ENCODE measurements at regions not wholly inside any gene's neighbourhood (a gene's known extent, or its start where the extent isn't known, plus 50 kb on each side); places are given as distances from the start of the nearest gene placed in this dataset.

GRCh38 chr4:137587796-137588195 is 55.5 kb upstream of the PCDH18 start:
- H3K4me3 ChIP-seq (ENCODE audit: low read depth in 1 of 3, low read length in 3 of 3): no peak overlapping the region
- H3K9ac ChIP-seq (ENCODE audit: low read depth in 1 of 2, low read length in 2 of 2): no peak overlapping the region
- no peak overlapping the region for H3K27ac ChIP-seq (ENCODE audit: low read depth in 1 of 2, low read length in 2 of 2)
- no peaks in the 10 kb centered on the region for H3K9me3 ChIP-seq (ENCODE audit: control insufficient read depth in 4 of 4, low read length in 3 of 4)
- no peak for TF ChIP-seq RXRA (IDR thresholded peaks at IDR 0.05)
- TF ChIP-seq TAF1 (conservative IDR thresholded peaks at IDR 0.05): no peak
- no peak for TF ChIP-seq RAD21 (IDR thresholded peaks at IDR 0.05)
- no peak for TF ChIP-seq GABPA (IDR thresholded peaks at IDR 0.05 in 1 of 2, conservative IDR thresholded peaks at IDR 0.05 in 1 of 2)
- no peak for TF ChIP-seq REST (IDR thresholded peaks at IDR 0.05)
- TF ChIP-seq CTCF (IDR thresholded peaks at IDR 0.05; ENCODE audit: low read depth, low read length, missing input control): no peak
- no peak for TF ChIP-seq NR2F2 (IDR thresholded peaks at IDR 0.05)
- no peak for TF ChIP-seq ZBTB33 (IDR thresholded peaks at IDR 0.05)
- TF ChIP-seq FOXA2 (IDR thresholded peaks at IDR 0.05): no peak
- TF ChIP-seq YY1 (IDR thresholded peaks at IDR 0.05): no peak
- no peak for TF ChIP-seq HNF4A (conservative IDR thresholded peaks at IDR 0.05)
- no peak for TF ChIP-seq MAX (IDR thresholded peaks at IDR 0.05)
- no peak for TF ChIP-seq EGR1 (IDR thresholded peaks at IDR 0.05; ENCODE audit: low read depth in 2 of 2)
- TF ChIP-seq HNF4G (IDR thresholded peaks at IDR 0.05): no peak
- TF ChIP-seq ATF3 (IDR thresholded peaks at IDR 0.05): no peak
- DNase-seq (ENCODE audit: low spot score): no peak
- 63% methylated on average over 1 of the region's 1 CpG for WGBS
- no peaks in the 10 kb centered on the region for H3K27me3 ChIP-seq (ENCODE audit: control insufficient read depth in 4 of 4, insufficient read depth in 4 of 4, low read length in 3 of 4)
- H3K4me1 ChIP-seq (ENCODE audit: control insufficient read depth in 4 of 4, insufficient read depth in 4 of 4, low read length in 3 of 4): peaks cover 0 to 1% (median 0%) of the 10 kb centered on the region in 4 donors
- no peaks in the 10 kb centered on the region for H3K36me3 ChIP-seq (ENCODE audit: control insufficient read depth in 4 of 4, insufficient read depth in 3 of 4, low read depth in 1 of 4, low read length in 3 of 4)

- Histone ChIP-seq H3K9me3 (ENCODE audit: control insufficient read depth in 4 of 4, low read length in 3 of 4) (no peaks in the 10 kb centered on the region), H3K27ac (ENCODE audit: low read depth in 1 of 2, low read length in 2 of 2) (no peak overlapping the region)
Measured at GRCh38 chr4:137583671-137584070, 51.4 kb upstream of the PCDH18 start.

More at GRCh38 chr4:137583671-137584070, 51.4 kb upstream of the PCDH18 start:
- Histone ChIP-seq H3K4me3 (ENCODE audit: low read depth in 1 of 3, low read length in 3 of 3) (no peak overlapping the region), H3K4me1 (ENCODE audit: control insufficient read depth in 4 of 4, insufficient read depth in 4 of 4, low read length in 3 of 4) (peaks cover 0 to 1% (median 0%) of the 10 kb centered on the region in 4 donors), H3K36me3 (ENCODE audit: control insufficient read depth in 4 of 4, insufficient read depth in 3 of 4, low read depth in 1 of 4, low read length in 3 of 4) (no peaks in the 10 kb centered on the region), H3K27me3 (ENCODE audit: control insufficient read depth in 4 of 4, insufficient read depth in 4 of 4, low read length in 3 of 4) (no peaks in the 10 kb centered on the region), H3K9ac (ENCODE audit: low read depth in 1 of 2, low read length in 2 of 2) (no peak overlapping the region)
- TF ChIP-seq MAX (IDR thresholded peaks at IDR 0.05) (no peak), RXRA (IDR thresholded peaks at IDR 0.05) (no peak)
- no peak for DNase-seq (ENCODE audit: low spot score)

Data from liver (tissue), 8 donors.